ENCODE measurements at regions not wholly inside any gene's neighbourhood (a gene's known extent, or its start where the extent isn't known, plus 50 kb on each side); places are given as distances from the start of the nearest gene placed in this dataset.

DNA sequence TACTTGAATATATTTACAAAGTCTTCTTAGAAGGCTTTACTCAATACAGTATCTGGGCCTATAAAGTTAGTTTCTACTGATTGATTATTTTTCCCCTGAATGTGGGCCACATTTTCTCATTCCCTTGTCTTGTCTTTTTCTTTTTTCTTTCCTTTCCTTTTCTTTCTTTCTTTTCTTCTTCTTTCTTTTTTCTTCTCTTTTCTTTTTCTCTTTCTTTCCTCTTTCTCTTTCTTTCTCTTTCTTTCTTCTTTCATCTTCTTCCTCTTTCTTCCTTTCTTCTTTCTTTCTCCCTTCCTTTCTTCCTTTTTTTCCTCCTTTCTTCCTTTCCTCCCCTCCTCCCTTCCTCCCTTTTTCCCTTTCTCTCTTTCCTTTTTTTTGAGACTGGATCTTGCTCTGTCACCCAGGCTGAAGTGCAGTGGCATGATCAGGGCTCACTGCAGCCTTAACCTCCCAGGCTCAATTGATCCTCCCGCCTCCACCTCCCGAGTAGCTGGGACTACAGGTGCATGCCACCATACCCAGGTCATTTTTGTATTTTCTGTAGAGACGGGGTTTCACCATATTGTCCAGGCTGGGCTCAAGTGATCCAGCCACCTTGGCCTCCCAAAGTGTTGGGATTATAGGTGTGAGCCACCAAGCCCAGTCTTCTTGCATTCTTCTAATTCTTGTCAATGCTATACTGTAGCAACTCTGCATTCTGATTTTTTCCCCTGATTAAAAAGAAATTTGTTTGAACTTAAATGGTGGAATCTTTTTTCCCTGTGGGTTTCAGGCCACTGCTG lies 133.1 kb upstream of the FBXO11 start:
- no peaks in the 10 kb centered on the region for H3K36me3 ChIP-seq (replicated peaks in 1 of 2; ENCODE audit: control insufficient read depth in 2 of 2, insufficient read depth in 2 of 2, low read length in 2 of 2)
- no peak overlapping the region for H3K14ac ChIP-seq (ENCODE audit: low read length)
- no peak overlapping the region for H2AK5ac ChIP-seq (ENCODE audit: low read depth, low read length)
- H3K79me1 ChIP-seq (ENCODE audit: low read depth, low read length): no peaks in the 10 kb centered on the region
- DNase-seq (ENCODE audit: low spot score): no peak
- no peaks in the 10 kb centered on the region for H3K4me1 ChIP-seq (ENCODE audit: control insufficient read depth in 2 of 2, insufficient read depth in 1 of 2, low read depth in 1 of 2, low read length in 2 of 2)
- H2BK15ac ChIP-seq (ENCODE audit: low read length): no peak overlapping the region
- no peak overlapping the region for H3K4me2 ChIP-seq (ENCODE audit: insufficient read depth, low read length, poor library complexity, severe bottlenecking)
- no peaks in the 10 kb centered on the region for H3K27me3 ChIP-seq (ENCODE audit: control insufficient read depth in 3 of 3, insufficient read depth in 3 of 3, low read depth in 1 of 3, low read length in 3 of 3)
- H3K4ac ChIP-seq (ENCODE audit: low read length): no peak overlapping the region
- H2BK12ac ChIP-seq (ENCODE audit: low read length): no peak overlapping the region
- no peak overlapping the region for H2BK120ac ChIP-seq (ENCODE audit: low read depth, low read length)
- H2BK5ac ChIP-seq (ENCODE audit: low read length): no peak overlapping the region
- no peak overlapping the region for H3K4me3 ChIP-seq (ENCODE audit: low read length in 2 of 2)
- H3K18ac ChIP-seq (ENCODE audit: low read length): no peak overlapping the region
- no peak overlapping the region for H3K9ac ChIP-seq (ENCODE audit: low read depth, low read length, poor library complexity)
- H3K23ac ChIP-seq (ENCODE audit: low read depth, low read length, poor library complexity): no peak overlapping the region
- no peak overlapping the region for H4K8ac ChIP-seq (ENCODE audit: low read depth, low read length)
- WGBS, 2 donors (ENCODE audit: extremely low coverage in 2 of 2, insufficient read length in 2 of 2, insufficient replicate concordance in 1 of 2): no CpG with 5 or more reads among the region's 3 CpGs
- H3K27ac ChIP-seq (replicated peaks; ENCODE audit: low read length): no peak overlapping the region
- H4K91ac ChIP-seq (ENCODE audit: low read depth, low read length, poor library complexity): no peak overlapping the region
- no peak overlapping the region for H2AFZ ChIP-seq (ENCODE audit: low read length)
- H3K9me3 ChIP-seq (replicated peaks in 1 of 2; ENCODE audit: control insufficient read depth in 2 of 2, insufficient read depth in 1 of 2, low read depth in 1 of 2, low read length in 2 of 2): peaks cover 0 to 3% of the 10 kb centered on the region in 2 donors

DNA sequence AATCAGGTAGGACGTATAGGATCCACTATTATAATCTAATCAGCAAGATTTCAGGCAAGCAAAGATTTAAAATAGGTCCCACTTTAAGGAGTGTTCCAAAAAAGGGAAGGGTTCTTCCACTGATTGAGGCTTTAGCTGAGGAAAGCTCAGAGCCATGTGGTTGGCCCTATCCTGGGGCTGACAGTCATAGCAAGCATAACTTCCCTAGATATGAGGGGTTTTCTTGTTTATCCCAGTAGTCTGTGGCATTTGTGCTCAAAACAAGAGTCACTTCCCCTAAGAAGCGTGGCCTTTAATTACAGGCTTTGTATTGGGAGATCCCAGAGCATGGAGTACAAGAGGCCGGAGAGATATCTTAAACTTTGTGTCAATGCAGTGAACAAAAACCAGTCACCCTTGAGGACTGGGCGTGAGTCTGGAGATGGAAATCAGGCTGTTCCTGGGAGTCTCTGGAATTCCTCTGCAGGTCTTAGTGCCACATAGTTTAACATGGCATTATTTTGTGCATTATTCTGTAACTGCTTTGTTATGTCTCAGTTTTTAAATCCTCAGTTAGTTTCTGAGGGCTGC lies 136.9 kb upstream of the FBXO11 start:
- no peak overlapping the region for H2BK5ac ChIP-seq (ENCODE audit: low read length)
- no peak overlapping the region for H3K27ac ChIP-seq (replicated peaks; ENCODE audit: low read length)
- no peak for DNase-seq (ENCODE audit: low spot score)
- H4K8ac ChIP-seq (ENCODE audit: low read depth, low read length): no peak overlapping the region
- H3K4me2 ChIP-seq (ENCODE audit: insufficient read depth, low read length, poor library complexity, severe bottlenecking): no peak overlapping the region
- no peak overlapping the region for H3K23ac ChIP-seq (ENCODE audit: low read depth, low read length, poor library complexity)
- H3K36me3 ChIP-seq (replicated peaks in 1 of 2; ENCODE audit: control insufficient read depth in 2 of 2, insufficient read depth in 2 of 2, low read length in 2 of 2): no peaks in the 10 kb centered on the region
- no peak overlapping the region for H2BK15ac ChIP-seq (ENCODE audit: low read length)
- H3K4me3 ChIP-seq (ENCODE audit: low read length in 2 of 2): no peak overlapping the region
- no peak overlapping the region for H2AK5ac ChIP-seq (ENCODE audit: low read depth, low read length)
- no peak overlapping the region for H3K18ac ChIP-seq (ENCODE audit: low read length)
- no CpG with 5 or more reads among the region's 4 CpGs for WGBS, 2 donors (ENCODE audit: extremely low coverage in 2 of 2, insufficient read length in 2 of 2, insufficient replicate concordance in 1 of 2)
- no peak overlapping the region for H4K91ac ChIP-seq (ENCODE audit: low read depth, low read length, poor library complexity)
- no peak overlapping the region for H2BK12ac ChIP-seq (ENCODE audit: low read length)
- no peak overlapping the region for H3K14ac ChIP-seq (ENCODE audit: low read length)
- no peak overlapping the region for H3K4ac ChIP-seq (ENCODE audit: low read length)
- H3K27me3 ChIP-seq (ENCODE audit: control insufficient read depth in 3 of 3, insufficient read depth in 3 of 3, low read depth in 1 of 3, low read length in 3 of 3): no peaks in the 10 kb centered on the region
- H3K4me1 ChIP-seq (ENCODE audit: control insufficient read depth in 2 of 2, insufficient read depth in 1 of 2, low read depth in 1 of 2, low read length in 2 of 2): peaks cover 0 to 5% of the 10 kb centered on the region in 2 donors
- no peak overlapping the region for H3K9ac ChIP-seq (ENCODE audit: low read depth, low read length, poor library complexity)
- no peaks in the 10 kb centered on the region for H3K79me1 ChIP-seq (ENCODE audit: low read depth, low read length)
- H2BK120ac ChIP-seq (ENCODE audit: low read depth, low read length): no peak overlapping the region
- H2AFZ ChIP-seq (ENCODE audit: low read length): no peak overlapping the region
- H3K9me3 ChIP-seq (replicated peaks in 1 of 2; ENCODE audit: control insufficient read depth in 2 of 2, insufficient read depth in 1 of 2, low read depth in 1 of 2, low read length in 2 of 2): no peaks in the 10 kb centered on the region

DNA sequence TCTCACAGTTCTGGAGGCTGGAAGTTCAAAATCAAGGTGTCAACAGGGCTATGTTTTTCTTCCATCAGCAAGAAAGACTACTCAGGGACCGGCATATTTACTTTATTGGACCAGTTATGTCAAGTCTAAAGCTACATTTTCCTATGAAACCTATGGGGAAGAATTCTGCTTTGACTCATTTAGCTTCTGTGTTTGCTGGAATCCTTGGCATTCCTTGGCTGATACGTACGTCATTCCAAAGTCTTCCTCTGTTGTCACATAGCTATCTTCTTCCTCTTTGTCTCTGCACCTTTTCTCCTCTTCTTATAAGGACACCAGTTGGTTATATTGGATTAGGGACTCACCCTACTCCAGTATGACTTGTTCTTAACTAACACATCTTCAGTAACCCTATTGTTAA lies 137.4 kb upstream of the FBXO11 start:
- no peak overlapping the region for H3K23ac ChIP-seq (ENCODE audit: low read depth, low read length, poor library complexity)
- no peak overlapping the region for H3K18ac ChIP-seq (ENCODE audit: low read length)
- H2BK15ac ChIP-seq (ENCODE audit: low read length): no peak overlapping the region
- WGBS, 2 donors (ENCODE audit: extremely low coverage in 2 of 2, insufficient read length in 2 of 2, insufficient replicate concordance in 1 of 2): no CpG with 5 or more reads among the region's 3 CpGs
- H2BK12ac ChIP-seq (ENCODE audit: low read length): no peak overlapping the region
- H3K79me1 ChIP-seq (ENCODE audit: low read depth, low read length): no peaks in the 10 kb centered on the region
- H3K14ac ChIP-seq (ENCODE audit: low read length): no peak overlapping the region
- H2AFZ ChIP-seq (ENCODE audit: low read length): no peak overlapping the region
- H3K9me3 ChIP-seq (replicated peaks in 1 of 2; ENCODE audit: control insufficient read depth in 2 of 2, insufficient read depth in 1 of 2, low read depth in 1 of 2, low read length in 2 of 2): no peaks in the 10 kb centered on the region
- no peak overlapping the region for H2AK5ac ChIP-seq (ENCODE audit: low read depth, low read length)
- no peaks in the 10 kb centered on the region for H3K36me3 ChIP-seq (replicated peaks in 1 of 2; ENCODE audit: control insufficient read depth in 2 of 2, insufficient read depth in 2 of 2, low read length in 2 of 2)
- no peak overlapping the region for H3K9ac ChIP-seq (ENCODE audit: low read depth, low read length, poor library complexity)
- H3K4me1 ChIP-seq (ENCODE audit: control insufficient read depth in 2 of 2, insufficient read depth in 1 of 2, low read depth in 1 of 2, low read length in 2 of 2): peaks cover 2 to 7% of the 10 kb centered on the region in 2 donors
- no peak overlapping the region for H2BK5ac ChIP-seq (ENCODE audit: low read length)
- H3K4ac ChIP-seq (ENCODE audit: low read length): no peak overlapping the region
- no peak overlapping the region for H3K4me3 ChIP-seq (ENCODE audit: low read length in 2 of 2)
- H3K27me3 ChIP-seq (ENCODE audit: control insufficient read depth in 3 of 3, insufficient read depth in 3 of 3, low read depth in 1 of 3, low read length in 3 of 3): no peaks in the 10 kb centered on the region
- no peak overlapping the region for H3K27ac ChIP-seq (replicated peaks; ENCODE audit: low read length)
- no peak overlapping the region for H4K91ac ChIP-seq (ENCODE audit: low read depth, low read length, poor library complexity)
- no peak overlapping the region for H4K8ac ChIP-seq (ENCODE audit: low read depth, low read length)
- no peak overlapping the region for H2BK120ac ChIP-seq (ENCODE audit: low read depth, low read length)
- DNase-seq (ENCODE audit: low spot score): no peak
- no peak overlapping the region for H3K4me2 ChIP-seq (ENCODE audit: insufficient read depth, low read length, poor library complexity, severe bottlenecking)

DNA sequence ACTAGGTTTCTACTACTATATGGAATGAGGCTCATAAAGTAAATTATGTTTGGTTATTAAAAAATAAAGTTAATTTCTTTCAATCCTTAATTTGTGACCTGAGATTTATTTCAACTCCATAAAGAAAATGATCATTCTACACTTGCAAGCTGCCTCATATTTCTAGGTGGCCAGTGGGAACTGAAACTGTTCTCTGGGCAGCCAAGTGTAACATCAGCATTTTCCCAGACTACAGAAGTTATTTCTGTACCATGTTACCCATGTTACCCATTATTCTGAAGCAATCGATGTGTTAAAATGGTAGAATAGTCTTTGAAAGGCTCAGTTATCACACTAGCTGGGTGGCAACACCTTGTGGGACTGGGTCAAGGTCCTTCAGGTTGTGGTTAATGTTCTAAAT lies 139.3 kb upstream of the FBXO11 start:
- no peak overlapping the region for H2BK120ac ChIP-seq (ENCODE audit: low read depth, low read length)
- no peak overlapping the region for H3K4me3 ChIP-seq (ENCODE audit: low read length in 2 of 2)
- no peak overlapping the region for H3K4me2 ChIP-seq (ENCODE audit: insufficient read depth, low read length, poor library complexity, severe bottlenecking)
- H4K8ac ChIP-seq (ENCODE audit: low read depth, low read length): no peak overlapping the region
- H3K18ac ChIP-seq (ENCODE audit: low read length): no peak overlapping the region
- H2BK5ac ChIP-seq (ENCODE audit: low read length): no peak overlapping the region
- no peak overlapping the region for H3K4ac ChIP-seq (ENCODE audit: low read length)
- no peaks in the 10 kb centered on the region for H3K9me3 ChIP-seq (replicated peaks in 1 of 2; ENCODE audit: control insufficient read depth in 2 of 2, insufficient read depth in 1 of 2, low read depth in 1 of 2, low read length in 2 of 2)
- no peak overlapping the region for H4K91ac ChIP-seq (ENCODE audit: low read depth, low read length, poor library complexity)
- no peak overlapping the region for H3K9ac ChIP-seq (ENCODE audit: low read depth, low read length, poor library complexity)
- no peak overlapping the region for H3K14ac ChIP-seq (ENCODE audit: low read length)
- H2AFZ ChIP-seq (ENCODE audit: low read length): no peak overlapping the region
- H3K79me1 ChIP-seq (ENCODE audit: low read depth, low read length): no peaks in the 10 kb centered on the region
- no peak overlapping the region for H2BK15ac ChIP-seq (ENCODE audit: low read length)
- H2AK5ac ChIP-seq (ENCODE audit: low read depth, low read length): no peak overlapping the region
- H3K4me1 ChIP-seq (ENCODE audit: control insufficient read depth in 2 of 2, insufficient read depth in 1 of 2, low read depth in 1 of 2, low read length in 2 of 2): peaks cover 2 to 7% of the 10 kb centered on the region in 2 donors
- H3K27ac ChIP-seq (replicated peaks; ENCODE audit: low read length): no peak overlapping the region
- no peak overlapping the region for H3K23ac ChIP-seq (ENCODE audit: low read depth, low read length, poor library complexity)
- H3K36me3 ChIP-seq (replicated peaks in 1 of 2; ENCODE audit: control insufficient read depth in 2 of 2, insufficient read depth in 2 of 2, low read length in 2 of 2): no peaks in the 10 kb centered on the region
- H2BK12ac ChIP-seq (ENCODE audit: low read length): no peak overlapping the region
- no CpG with 5 or more reads among the region's 1 CpG for WGBS, 2 donors (ENCODE audit: extremely low coverage in 2 of 2, insufficient read length in 2 of 2, insufficient replicate concordance in 1 of 2)
- H3K27me3 ChIP-seq (ENCODE audit: control insufficient read depth in 3 of 3, insufficient read depth in 3 of 3, low read depth in 1 of 3, low read length in 3 of 3): no peaks in the 10 kb centered on the region
- no peak for DNase-seq (ENCODE audit: low spot score)
